Superior temporal gyrus (tissue), 1 donor: ENCODE measurements at regions not wholly inside any gene's neighbourhood (a gene's known extent, or its start where the extent isn't known, plus 50 kb on each side); places are given as distances from the start of the nearest gene placed in this dataset.
"Not testable (repeated sequence)": the region's sequence is repeated elsewhere in the genome, so short reads cannot be mapped to it uniquely, and the experiment has no call there.

Experiments used
- DNase-seq: peaks from one replicate; pipeline ENCODE4 v3.0.0-alpha.2; 2016; ENCODE audit errors: extremely low spot score

DNA sequence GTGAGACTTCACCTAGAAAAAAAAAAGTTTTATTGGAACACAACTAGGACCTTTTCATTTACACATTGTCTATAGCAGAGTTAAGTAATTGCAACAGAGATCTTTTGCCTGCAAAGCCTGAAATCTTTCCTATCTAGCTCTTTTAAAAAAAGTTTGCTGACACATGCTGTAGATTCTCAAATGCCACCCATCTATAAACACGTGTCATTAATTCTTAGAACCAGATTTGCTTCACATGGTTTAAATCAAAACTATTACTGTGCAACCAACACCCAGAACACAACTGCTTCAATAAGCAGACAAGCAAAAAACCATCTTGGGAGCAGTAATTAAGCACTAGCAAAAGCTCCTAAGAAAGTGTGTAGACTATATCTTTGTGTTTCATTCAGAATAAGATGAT is 55.0 kb downstream of the OXSM start:
- DNase-seq, result no peak

DNA sequence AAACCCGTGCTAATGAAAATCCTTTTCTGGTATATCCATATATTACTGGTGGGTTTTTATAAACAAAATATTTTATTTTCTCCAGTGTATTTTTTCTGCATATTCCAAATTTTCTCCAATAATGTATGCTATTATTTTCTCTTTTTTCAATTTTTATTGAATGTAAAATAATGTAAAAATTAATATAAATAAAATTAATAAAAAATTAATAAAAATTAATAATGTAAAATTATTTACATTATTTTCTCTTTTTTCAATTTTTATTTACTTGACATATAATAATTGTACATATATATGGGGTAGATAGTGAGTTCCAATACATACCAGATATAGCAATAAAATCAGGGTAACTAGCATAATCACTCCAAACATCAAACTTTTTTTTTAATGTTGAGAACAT is 56.4 kb downstream of the OXSM start:
- no peak for DNase-seq

DNA sequence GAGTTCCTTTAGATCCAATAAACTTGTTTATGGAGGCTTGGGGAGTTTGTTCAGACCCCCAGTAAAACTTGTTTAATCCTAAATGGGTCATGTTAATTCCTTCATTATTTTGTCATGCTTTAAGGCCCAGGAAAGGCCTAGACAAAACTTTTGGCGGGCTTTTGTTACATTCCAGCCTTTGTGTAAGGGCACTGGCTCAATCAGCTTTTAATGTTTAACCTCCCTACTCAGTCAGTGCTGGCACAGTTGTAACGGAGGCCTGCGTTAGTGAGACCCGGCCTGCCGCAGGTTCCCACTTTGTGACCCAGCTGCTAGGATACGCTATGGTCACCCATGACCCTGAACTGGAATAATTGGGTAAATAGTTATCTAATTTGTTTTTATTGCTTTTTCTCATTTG is 59.2 kb downstream of the OXSM start:
- DNase-seq, result no peak

DNA sequence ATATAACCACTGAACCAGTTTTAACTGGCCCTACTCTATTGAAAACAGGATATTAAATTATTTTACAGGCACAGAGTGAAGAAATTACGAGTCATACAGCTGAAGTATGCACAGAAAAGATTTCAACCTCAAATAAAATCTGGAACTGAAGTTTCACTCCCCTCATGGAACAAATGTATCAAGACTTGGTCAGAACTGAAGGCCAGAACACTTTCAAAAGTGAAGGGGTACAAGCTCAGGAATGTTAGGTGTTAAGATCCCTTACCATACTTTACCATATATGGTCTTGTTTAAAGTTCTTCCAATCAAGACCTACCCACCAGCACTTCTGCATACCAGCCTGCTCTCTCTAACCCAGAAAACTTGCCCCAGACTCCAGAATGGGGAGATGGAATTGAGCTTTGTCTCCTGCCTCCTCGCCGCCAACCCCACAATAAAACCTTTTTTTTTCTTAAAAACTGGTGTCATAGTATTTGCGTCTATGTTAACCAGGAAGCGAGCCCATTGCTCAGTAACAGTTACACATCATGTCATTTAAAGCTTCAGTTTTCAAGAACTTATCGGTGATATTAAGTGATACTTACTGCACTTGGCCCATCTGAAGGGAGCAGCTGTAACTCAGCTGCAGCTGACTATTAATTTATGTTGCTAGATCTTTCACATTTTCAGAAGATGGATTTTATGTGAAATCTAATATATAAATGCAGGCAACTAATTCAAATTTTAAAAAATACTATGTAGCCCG is 59.9 kb downstream of the OXSM start:
- DNase-seq, result no peak

DNA sequence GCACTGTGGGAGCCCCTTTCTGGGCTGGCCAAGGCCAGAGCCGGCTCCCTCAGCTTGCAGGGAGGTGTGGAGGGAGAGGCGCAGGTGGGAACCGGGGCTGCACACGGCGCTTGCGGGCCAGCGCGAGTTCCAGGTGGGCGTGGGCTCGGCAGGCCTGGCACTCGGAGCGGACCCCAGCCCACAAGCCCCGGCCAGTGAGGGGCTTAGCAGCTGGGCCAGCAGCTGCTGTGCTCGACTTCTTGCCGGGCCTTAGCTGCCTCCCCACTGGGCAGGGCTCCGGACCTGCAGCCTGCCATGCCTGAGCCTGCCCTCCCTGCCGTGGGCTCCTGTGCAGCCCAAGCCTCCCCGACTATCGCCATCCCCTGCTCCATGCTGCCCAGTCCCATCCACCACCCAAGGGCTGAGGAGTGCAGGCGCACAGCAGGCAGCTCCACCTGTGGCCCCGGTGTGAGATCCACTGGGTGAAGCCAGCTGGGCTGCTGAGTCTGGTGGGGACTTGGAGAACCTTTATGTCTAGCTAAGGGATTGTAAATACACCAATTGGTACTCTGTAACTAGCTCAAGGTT is 61.9 kb downstream of the OXSM start:
- DNase-seq, result not testable (repeated sequence)

DNA sequence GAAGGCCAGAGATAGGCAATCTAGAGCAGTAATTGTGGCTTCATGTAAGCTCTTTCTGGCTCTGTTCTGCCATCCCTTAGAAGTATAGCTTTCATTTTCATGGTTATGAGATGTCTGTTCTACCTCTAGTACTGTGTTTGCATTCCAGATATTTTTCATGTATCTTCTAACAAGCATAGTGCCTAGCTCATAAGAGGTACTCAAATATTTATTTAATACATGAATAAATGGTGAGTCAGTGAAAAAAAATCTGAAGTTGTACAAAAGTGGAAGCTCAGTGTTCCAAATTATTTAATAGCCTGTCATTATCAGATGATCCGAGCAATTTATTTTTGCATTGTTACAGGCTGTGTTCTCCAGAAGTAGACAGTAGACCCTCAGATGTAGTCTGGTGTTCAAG is 64.3 kb downstream of the OXSM start:
- DNase-seq, result no peak

DNA sequence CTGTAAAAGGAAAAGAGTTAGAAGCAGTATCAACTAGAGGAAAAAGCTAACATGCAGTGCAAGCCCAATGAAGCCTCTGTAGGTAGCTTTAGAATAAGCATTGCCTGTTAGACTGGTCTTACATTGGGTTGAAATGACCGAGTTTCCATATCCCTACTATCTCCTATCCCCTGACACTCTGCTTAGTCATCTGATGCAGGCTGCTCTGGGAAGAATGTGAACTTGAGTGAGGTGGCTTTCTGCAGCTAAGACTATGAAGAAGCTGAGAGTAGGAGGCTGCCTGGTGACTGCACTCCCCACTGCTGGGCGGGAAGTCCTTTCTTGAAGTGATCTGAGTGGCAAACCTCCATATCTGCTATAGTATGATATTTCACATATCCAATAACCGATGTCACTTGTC is 64.7 kb downstream of the OXSM start:
- no peak for DNase-seq

DNA sequence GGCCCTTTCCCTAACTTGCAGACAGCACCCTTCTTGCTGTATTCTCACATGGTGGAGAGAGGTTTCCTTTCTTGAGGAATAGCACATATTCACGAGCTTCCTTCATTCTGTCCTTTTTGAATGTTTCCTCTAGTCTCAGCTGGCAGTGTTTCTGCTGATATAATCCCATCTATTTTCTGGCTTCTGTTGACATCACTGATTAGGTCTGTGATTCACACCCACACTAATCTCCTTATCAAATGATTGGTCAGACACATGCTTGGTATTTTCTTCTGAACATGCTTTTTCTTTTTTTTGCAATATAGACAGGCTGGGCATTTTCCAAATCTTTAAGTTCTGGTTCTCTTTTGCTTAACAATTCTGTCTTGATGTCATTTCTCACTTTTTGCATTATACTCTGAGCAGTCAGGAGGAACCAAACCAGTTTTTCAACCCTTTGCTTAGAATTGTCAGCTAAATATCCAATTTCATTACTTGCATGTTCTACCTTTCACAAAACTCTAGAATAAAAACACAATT is 65.4 kb downstream of the OXSM start:
- DNase-seq, result no peak

DNA sequence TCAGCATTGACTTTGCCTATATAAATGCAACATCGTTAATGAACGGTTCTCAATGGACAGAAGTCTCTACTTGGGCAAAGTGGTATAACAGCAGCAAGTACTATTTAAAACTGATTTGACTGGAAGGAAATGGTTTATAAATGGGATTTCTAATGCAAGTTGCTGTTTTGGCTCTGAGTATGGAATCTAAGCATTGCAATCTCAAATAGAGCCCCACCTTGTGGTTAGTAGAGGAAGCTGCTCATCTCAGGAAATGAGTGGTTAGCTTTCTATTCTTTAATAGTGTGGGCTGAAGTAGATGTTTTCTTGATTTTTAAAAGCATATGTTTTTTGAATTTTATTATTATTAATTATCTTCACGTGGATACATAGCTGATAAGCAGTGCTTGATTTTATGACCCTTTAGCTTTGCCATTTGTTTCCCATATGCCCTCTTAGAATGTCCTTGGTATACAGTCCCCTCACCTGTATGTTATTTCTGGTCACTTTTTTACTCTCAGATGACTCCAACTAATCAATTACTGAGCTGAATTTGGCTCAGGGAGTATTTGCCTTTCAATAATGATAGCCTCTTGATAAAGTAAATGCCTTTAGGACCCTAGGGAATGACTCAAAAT is 67.1 kb downstream of the OXSM start:
- DNase-seq, result peak; percentile 70

DNA sequence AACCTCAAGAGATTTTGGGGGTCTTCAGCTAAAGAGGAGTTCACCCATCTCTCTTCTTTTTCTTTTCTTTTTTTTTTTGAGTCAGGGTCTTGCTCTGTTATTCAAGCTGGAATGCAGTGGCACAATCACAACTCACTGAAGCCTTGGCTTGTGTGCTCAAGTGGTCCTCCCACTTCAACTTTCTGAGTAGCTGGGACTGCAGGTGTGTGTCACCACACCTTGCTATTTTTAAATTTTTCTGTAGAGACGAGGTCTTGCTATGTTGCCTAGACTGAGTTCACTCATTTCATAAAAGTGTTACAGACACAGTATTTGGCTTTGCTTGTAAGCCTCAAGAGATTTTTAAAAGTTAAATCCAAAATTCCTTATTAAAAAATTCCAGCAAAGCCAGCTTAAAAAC is 71.7 kb downstream of the OXSM start:
- DNase-seq, result no peak

DNA sequence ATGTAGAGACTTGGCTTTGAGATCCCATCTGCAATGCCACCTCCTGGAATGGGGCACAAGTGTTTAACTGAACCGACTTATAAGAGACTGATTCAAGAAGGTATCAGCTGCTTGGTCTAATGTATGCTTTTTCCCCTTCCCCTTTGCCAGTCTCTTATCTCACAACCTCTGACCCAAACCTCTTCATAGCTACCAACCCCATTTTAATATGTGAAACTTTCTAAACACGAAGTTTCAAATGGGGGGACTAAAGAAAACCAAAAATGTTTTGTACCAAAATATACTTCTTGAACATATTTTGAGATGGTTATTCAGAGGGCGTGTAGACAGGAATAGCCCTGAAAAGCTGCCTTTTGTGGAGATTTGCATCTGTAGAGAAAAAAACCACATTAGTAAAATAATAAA is 73.1 kb downstream of the OXSM start:
- no peak for DNase-seq

DNA sequence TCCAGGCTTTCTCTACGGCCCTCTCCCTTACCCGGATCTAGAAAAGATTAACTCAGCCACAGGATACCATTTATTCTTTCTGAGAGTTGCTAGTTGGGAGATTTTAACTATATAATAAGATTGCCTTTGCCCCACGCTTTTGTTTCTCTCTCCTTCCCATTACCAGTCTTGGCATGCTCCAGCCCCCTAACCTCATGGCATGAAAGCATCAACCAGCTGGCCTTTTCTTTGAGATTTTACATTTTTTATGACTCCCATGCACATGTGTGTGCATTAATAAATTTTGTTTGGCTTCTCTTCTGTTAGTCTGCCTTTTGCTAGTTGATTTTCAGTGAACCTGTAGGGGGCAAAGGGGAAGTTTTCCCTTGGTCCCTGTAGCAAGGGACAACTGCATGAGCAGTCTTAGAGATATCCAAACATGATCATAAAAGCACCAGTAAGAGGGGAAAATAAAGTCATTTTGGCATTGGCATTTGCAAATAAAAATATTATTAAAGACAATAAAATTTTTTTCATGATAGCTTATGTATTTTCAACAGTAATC is 73.6 kb downstream of the OXSM start:
- no peak for DNase-seq

DNA sequence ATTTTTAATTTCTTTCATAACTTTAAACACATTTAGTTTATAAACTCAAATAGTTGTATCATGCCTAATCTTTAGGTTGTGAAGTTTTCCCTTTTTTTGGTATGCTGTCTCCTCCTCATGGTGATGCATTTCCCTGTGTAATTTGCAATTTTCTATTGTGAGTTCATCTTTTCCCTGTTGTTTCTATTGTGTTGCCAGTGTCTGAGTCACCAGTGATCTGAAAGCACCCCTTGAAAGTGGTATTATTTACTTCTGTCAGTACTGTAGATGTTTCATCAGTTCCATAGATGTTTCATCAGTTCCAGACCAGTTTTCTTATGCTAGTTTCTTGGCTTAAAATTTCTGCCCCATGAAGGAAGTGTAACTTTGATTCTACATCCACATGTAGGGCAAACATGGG is 80.6 kb downstream of the OXSM start:
- DNase-seq, result no peak

DNA sequence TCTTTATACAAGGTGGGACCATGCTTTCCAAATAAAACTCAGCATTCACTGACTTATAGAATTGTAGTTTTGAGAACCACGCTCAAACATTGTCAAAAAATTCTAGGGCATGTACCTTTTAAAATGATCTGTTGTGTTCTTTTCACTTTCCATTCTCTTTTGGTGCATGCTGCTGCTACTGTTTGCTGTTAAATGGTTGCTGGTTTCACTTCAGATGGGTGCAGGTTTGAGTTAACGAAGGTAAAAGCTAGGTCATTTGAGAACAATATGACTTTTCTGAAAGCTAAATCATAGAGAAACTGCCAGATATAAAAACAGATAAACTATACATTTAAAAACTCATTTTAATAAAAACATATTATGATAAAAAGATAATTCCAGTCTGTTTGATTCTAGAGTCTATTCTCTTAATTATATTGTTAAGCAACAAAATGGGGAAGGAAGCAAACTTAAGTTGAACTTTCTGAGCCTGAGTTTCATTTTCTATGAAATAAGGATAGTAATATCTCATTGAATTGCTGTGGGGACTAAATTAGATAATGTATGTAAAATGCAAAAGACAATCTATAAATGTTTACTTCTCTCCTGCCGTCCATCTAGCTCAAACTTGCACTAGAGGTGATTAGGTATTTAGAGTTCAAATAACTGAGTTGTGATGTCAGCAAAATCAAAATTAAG is 82.4 kb downstream of the OXSM start:
- no peak for DNase-seq

DNA sequence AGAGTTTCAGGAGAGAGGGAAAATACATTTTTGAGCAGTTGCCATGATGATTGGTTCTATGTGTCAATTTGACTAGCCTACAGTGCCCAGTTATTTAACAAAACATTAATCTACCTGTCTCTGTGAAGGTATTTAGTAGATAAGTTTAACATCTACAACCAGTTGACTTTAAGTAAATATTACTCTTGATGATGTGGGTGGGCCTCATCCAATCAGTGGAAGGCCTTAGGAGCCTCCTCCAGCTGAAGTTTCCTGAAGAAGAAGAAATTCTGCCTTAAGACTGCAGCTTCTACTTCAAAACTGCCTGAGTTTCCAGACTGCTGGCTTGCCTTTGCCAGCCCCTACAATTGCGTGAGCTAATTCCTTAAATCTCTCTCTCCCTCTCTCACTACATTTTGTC is 93.6 kb downstream of the OXSM start:
- no peak for DNase-seq

DNA sequence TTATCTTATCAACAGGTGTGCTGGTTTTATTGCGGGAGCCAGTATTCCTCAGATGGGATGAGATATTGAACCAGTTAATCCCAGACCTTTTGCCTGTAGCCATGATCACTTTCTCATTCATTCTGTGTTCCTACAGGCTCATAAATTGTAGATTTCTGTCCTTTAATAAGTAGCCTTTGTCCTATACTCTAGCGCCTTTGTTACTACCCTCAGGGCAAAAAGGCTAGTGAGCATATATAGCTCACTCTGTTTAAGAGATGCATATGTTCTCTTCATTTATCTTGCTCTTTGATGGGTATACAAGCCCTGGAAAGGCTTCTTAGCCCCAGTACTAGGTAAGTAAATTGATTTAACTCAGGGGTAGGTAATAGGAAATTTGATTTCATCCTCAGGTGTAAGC is 95.1 kb downstream of the OXSM start:
- no peak for DNase-seq

DNA sequence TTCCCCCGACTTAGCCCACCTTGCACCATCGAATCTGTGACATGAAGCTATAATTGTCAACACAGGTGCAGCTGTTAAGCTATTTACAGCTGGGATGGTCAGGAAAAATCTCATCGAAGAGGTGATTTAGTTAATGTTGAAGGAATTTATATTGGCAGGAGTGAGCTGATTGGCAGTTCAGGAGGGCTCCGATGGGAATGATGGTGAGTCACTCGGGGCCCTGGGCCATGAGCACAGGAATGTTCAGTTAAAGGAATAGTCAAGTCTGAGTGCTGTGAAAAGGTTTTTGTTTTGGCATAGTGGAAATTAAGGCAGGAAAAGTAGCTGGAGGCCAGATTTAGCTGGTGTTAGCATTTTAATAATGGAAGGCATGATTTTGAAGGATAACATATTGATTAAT is 95.7 kb downstream of the OXSM start:
- no peak for DNase-seq

DNA sequence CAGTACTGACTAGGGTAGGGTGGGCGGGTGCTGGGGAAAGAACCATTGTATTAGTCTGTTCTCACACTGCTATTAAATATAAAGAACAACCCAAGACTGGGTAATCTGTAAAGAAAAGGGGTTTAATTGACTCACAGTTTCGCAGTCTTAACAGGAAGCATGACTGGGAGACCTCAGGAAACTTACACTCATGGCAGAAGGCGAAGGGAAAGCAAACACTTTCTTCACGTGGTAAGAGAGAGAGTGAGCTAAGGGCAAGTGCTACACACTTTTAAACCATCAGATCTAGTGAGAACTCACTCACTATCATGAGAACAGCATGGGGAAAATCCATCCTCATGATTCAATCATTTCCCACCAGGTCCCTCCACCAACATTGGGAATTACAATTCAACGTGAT is 98.0 kb downstream of the OXSM start:
- no peak for DNase-seq

DNA sequence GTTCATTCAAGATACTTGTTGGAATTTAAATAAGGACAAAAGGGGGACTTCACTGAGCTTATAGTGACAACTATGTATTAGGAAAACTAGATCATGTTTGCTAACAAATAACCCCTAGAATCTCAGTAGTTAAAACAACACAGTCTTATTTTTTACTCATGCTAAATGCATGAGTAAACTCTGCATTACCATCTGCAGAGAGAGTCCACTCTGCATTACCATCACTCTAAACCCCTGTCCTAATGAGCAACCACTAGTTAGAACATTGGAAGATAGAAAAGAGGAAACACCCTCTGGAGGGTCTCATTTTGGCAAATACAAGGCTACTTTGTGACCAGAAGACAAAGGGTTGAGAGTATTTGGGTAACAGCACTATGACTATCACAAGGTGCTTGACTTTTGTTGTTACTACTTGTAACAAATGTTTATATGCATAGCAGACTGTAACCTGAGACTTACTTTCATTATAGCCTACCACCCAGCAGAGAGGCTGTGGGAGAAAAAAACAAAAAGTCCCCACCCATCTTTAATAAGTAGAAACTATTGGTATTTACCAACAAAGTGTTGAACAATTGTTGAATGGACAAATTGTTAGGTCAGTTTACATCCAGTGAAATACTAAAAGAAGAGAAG is 99.1 kb downstream of the OXSM start:
- no peak for DNase-seq

DNA sequence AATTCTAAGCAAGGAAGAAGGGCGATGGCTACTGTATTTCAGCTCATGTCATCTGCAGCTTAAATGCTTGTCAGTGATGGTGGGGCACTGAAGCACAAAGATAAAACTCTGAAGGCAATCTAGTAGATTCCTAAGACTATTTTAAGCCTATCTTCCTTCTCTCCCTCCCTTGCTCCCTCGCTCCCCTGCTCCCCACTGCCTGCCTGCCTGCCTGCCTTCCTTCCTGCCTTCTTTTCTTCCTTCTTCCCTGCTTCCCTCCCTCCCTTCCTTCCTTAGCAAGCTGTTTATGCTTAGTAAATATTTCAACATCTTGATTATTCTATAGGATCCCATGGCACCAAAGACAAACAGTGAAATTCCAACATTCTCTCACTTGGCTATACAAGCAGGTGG is 99.6 kb downstream of the OXSM start:
- no peak for DNase-seq

DNA sequence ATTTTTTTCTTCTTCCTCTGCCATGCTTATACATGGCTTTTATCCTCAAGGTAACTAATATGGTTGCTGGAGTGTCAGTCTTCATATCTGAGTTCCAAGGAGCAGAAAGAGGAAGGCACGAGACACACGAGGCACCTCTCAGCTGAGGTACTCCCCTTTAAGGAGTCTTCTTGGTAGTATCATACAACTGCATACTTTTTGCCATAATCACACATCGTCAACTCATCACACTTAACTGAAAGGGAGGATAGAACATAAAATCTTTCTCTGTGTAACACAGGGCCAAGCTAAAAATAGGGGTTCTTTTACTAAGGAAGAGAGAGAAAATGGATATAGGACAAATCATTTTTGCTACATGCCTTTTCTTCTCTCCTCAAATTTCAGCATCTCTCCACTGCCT is 104.2 kb downstream of the OXSM start:
- DNase-seq, result no peak

DNA sequence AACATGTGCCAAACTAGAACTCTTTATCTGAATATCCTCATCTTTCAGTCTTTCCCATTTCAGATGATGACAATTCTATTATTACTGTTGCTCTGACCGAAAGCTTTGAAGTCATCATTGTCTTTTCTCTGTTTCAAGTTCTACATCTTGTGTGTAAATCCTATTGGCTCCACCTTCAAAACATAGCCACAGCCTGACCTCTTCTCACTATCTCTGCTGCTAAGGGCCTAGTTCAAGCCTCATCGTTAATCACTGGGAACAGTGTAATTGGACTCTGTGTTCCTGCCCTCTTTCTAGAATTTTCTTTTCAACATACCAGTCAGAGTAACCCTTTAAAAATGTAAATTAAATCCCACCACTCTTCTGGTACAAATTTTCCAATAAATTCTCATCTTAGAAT is 105.1 kb downstream of the OXSM start:
- no peak for DNase-seq
